ENCODE measurements at regions not wholly inside any gene's neighbourhood (a gene's known extent, or its start where the extent isn't known, plus 50 kb on each side); places are given as distances from the start of the nearest gene placed in this dataset.

DNA sequence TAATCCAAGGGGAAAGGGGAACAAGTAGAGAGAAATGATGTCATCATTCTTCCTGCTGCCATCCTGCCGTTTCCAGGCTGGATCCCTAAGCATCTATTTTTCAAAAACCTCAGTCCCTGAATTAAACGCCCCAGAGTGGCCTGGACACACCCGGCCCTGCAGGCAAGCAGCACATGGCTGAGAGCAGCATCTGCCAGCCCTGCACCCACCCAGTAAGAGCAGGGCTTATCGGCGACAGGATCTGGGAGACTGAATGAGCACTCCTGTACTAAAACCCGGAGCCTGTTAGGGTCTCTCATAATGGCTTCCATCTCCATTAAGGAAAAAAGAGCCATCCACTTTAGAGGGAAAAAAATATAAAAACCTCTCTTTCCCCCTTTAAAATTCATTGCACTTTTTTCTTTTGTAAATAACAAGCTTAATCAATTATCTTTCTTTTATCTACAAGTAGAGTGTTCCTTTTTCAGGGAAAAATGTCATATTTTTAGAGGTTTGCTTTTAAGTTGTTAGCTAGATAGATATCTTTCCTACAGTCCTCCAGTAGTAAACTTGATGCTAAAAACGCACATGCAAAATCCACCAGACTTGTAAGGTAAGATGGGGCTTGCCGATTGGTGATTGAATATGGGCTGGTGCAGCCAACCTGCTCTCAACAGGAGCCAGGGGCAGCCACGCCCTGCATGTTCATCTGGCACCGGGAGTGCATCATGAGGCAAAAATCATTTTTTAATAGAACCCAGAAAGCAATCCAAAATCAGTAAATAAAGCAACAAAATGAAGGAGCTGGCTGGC lies 457.8 kb downstream of the EIPR1 start:
- no peak for TF ChIP-seq POLR2A (IDR thresholded peaks at IDR 0.05)
- TF ChIP-seq, protein P1, sequence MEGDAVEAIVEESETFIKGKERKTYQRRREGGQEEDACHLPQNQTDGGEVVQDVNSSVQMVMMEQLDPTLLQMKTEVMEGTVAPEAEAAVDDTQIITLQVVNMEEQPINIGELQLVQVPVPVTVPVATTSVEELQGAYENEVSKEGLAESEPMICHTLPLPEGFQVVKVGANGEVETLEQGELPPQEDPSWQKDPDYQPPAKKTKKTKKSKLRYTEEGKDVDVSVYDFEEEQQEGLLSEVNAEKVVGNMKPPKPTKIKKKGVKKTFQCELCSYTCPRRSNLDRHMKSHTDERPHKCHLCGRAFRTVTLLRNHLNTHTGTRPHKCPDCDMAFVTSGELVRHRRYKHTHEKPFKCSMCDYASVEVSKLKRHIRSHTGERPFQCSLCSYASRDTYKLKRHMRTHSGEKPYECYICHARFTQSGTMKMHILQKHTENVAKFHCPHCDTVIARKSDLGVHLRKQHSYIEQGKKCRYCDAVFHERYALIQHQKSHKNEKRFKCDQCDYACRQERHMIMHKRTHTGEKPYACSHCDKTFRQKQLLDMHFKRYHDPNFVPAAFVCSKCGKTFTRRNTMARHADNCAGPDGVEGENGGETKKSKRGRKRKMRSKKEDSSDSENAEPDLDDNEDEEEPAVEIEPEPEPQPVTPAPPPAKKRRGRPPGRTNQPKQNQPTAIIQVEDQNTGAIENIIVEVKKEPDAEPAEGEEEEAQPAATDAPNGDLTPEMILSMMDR (IDR thresholded peaks at IDR 0.05): no peak

All from thyroid gland (tissue), 4 donors.